GM23338 (cell line): ENCODE measurements at regions not wholly inside any gene's neighbourhood (a gene's known extent, or its start where the extent isn't known, plus 50 kb on each side); places are given as distances from the start of the nearest gene placed in this dataset.

Source experiments
- ATAC-seq: fragments of 200-7000 bp; cut with Tn5 transposase; 3 replicates; pipeline ENCODE4 v1.9.1; 2020
- DNase-seq: peaks from one replicate; pipeline ENCODE4 v3.0.0-alpha.2; 2015; ENCODE audit warnings: low spot score
- H2AFZ ChIP-seq: fragments of 200-600 bp; sonication (generic); 2 replicates; pipeline ENCODE4 v1.8.0; 2016; ENCODE audit warnings: antibody characterized with exemption, mild to moderate bottlenecking, moderate library complexity
- H3F3A ChIP-seq: fragments of 200-600 bp; sonication (generic); replicated peaks from 2 replicates; pipeline ENCODE4 v1.8.0; 2017; ENCODE audit warnings: antibody characterized with exemption, mixed run types, low read depth
- H3K27ac ChIP-seq: fragments of 200-600 bp; sonication (generic); 2 replicates; pipeline ENCODE4 v1.6.1; 2016; ENCODE audit warnings: low read depth
- H3K27me3 ChIP-seq: fragments of 200-600 bp; sonication (generic); 2 replicates; pipeline ENCODE4 v1.8.0; 2016; ENCODE audit warnings: mild to moderate bottlenecking, mixed run types, moderate library complexity; ENCODE audit not compliant: insufficient read depth
- H3K36me3 ChIP-seq: fragments of 200-600 bp; sonication (generic); 2 replicates; pipeline ENCODE4 v1.8.0; 2016; ENCODE audit warnings: mild to moderate bottlenecking; ENCODE audit not compliant: insufficient read depth
- H3K4me1 ChIP-seq: fragments of 200-600 bp; sonication (generic); 2 replicates; pipeline ENCODE4 v1.8.0; 2016; ENCODE audit warnings: mild to moderate bottlenecking, moderate library complexity; ENCODE audit not compliant: insufficient read depth
- H3K4me2 ChIP-seq: fragments of 200-600 bp; sonication (generic); 2 replicates; pipeline ENCODE4 v1.7.1; 2017; ENCODE audit warnings: mixed run types
- H3K4me3 ChIP-seq: fragments of 200-600 bp; sonication (generic); 2 replicates; pipeline ENCODE4 v1.6.1; 2016; ENCODE audit warnings: mixed run types
- H3K79me2 ChIP-seq: fragments of 200-600 bp; sonication (generic); replicated peaks from 2 replicates; pipeline ENCODE4 v1.8.0; 2017; ENCODE audit warnings: mild to moderate bottlenecking; ENCODE audit not compliant: insufficient read depth
- H3K9me2 ChIP-seq: fragments of 200-600 bp; sonication (generic); 2 replicates; pipeline ENCODE4 v1.8.0; 2017; ENCODE audit not compliant: insufficient read depth
- H4K20me1 ChIP-seq: fragments of 200-600 bp; sonication (generic); replicated peaks from 2 replicates; pipeline ENCODE4 v1.8.0; 2017; ENCODE audit warnings: mild to moderate bottlenecking; ENCODE audit not compliant: insufficient read depth
- H3K27ac Mint-ChIP-seq: 2 replicates; pipeline ENCODE4 v1.8.0; 2020; ENCODE audit warnings: inconsistent platforms, mild to moderate bottlenecking, moderate library complexity, mixed read lengths
- H3K27me3 Mint-ChIP-seq: 3 replicates; pipeline ENCODE4 v1.8.0; 2022; ENCODE audit warnings: low read depth, mild to moderate bottlenecking, moderate library complexity, mixed read lengths, inconsistent platforms; ENCODE audit not compliant: insufficient read depth, poor library complexity
- H3K36me3 Mint-ChIP-seq: 3 replicates; pipeline ENCODE4 v1.8.0; 2021; ENCODE audit warnings: low read depth, mild to moderate bottlenecking, inconsistent platforms, moderate library complexity, mixed read lengths
- H3K4me1 Mint-ChIP-seq: 3 replicates; pipeline ENCODE4 v1.8.0; 2020; ENCODE audit warnings: mild to moderate bottlenecking, inconsistent platforms, mixed read lengths
- H3K4me3 Mint-ChIP-seq: 3 replicates; pipeline ENCODE4 v1.8.0; 2021; ENCODE audit warnings: moderate library complexity, mild to moderate bottlenecking, inconsistent platforms, mixed read lengths
- H3K9me3 Mint-ChIP-seq: 3 replicates; pipeline ENCODE4 v1.8.0; 2020; ENCODE audit warnings: moderate library complexity, mild to moderate bottlenecking, inconsistent platforms, mixed read lengths
- CREB1 ChIP-seq: fragments of 250-450 bp; sonication (Bioruptor Pico); IDR thresholded peaks from 2 replicates; pipeline ENCODE4 v1.5.0; 2020; ENCODE audit warnings: low read depth, mild to moderate bottlenecking, moderate library complexity
- EZH2 ChIP-seq: fragments of 200-600 bp; sonication (generic); IDR thresholded peaks from one replicate; pipeline ENCODE4 v1.8.0; 2017; ENCODE audit warnings: antibody characterized with exemption, mild to moderate bottlenecking, low read depth; ENCODE audit not compliant: unreplicated experiment
- EZH2phosphoT487 ChIP-seq: fragments of 200-600 bp; sonication (generic); IDR thresholded peaks from one replicate; pipeline ENCODE4 v1.8.1; 2018; ENCODE audit warnings: antibody characterized with exemption; ENCODE audit not compliant: unreplicated experiment
- JUNB ChIP-seq: IDR thresholded peaks from one replicate; pipeline ENCODE4 v1.6.1; 2016; ENCODE audit warnings: antibody characterized with exemption; ENCODE audit not compliant: unreplicated experiment
- NANOG ChIP-seq: IDR thresholded peaks from 2 replicates; pipeline ENCODE4 v1.6.1; 2016; ENCODE audit warnings: antibody characterized with exemption, borderline replicate concordance
- STAT1 ChIP-seq: IDR thresholded peaks from one replicate; pipeline ENCODE4 v1.6.1; 2016; ENCODE audit warnings: antibody characterized with exemption; ENCODE audit not compliant: unreplicated experiment
- ZNF114 ChIP-seq: fragments of 250-450 bp; sonication (Bioruptor Pico); IDR thresholded peaks from 2 replicates; pipeline ENCODE4 v1.5.0; 2020; ENCODE audit warnings: mild to moderate bottlenecking, moderate library complexity
- ZNF331 ChIP-seq: fragments of 250-450 bp; sonication (Bioruptor Pico); IDR thresholded peaks from 2 replicates; pipeline ENCODE4 v1.5.0; 2020; ENCODE audit warnings: low read depth, mild to moderate bottlenecking, moderate library complexity
- TF ChIP-seq, protein P1 (sequence below), 2 experiments: fragments of 200-600 bp in 1 of 2; sonication (generic) in 1 of 2; conservative IDR thresholded peaks; 2 replicates each; pipeline versions ENCODE4 v1.5.1 to v1.6.1; 2016 to 2017; ENCODE audit warnings: antibody characterized with exemption in 2 of 2, low read depth in 2 of 2, mild to moderate bottlenecking in 2 of 2, moderate library complexity in 1 of 2
- TF ChIP-seq, protein P2 (sequence below): fragments of 250-450 bp; sonication (Bioruptor Pico); IDR thresholded peaks from 2 replicates; pipeline ENCODE4 v1.5.0; 2020; ENCODE audit warnings: mild to moderate bottlenecking, moderate library complexity
- TF ChIP-seq, protein P3 (sequence below): IDR thresholded peaks from one replicate; pipeline ENCODE4 v1.6.1; 2018; ENCODE audit warnings: antibody characterized with exemption; ENCODE audit not compliant: unreplicated experiment
- TF ChIP-seq, protein P4 (sequence below): IDR thresholded peaks from 2 replicates; pipeline ENCODE4 v1.6.1; 2016; ENCODE audit warnings: antibody characterized with exemption

DNA sequence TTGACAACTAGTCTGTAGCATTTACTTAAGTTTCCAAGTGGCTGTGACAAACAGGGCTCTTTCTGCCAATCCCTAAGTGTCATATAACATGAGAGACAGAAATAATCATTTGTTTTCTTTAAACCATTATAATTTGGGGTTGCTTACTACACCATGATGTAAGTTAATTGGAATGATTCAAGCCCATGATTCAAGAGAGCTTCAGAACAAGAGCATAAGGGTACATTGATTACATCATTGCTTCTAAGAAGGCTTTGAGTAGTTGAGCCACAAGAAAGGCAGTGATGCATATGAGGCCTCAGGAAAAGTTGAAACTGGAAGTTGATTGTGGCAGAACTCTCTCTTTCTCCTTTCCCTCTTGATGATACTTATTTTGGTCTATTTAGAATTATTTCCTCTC is 444.0 kb downstream of the CCER1 start:
- Histone ChIP-seq H4K20me1 (no peaks in the 10 kb centered on the region), H3F3A (no peaks in the 10 kb centered on the region), H3K27ac (no peak overlapping the region), H3K36me3 (no peaks in the 10 kb centered on the region), H3K27me3 (no peaks in the 10 kb centered on the region), H3K9me2 (no peaks in the 10 kb centered on the region), H3K4me1 (peaks cover 30% of the 10 kb centered on the region), H3K4me2 (no peak overlapping the region), H3K79me2 (no peaks in the 10 kb centered on the region), H3K4me3 (no peak overlapping the region), H2AFZ (0 out of 2 replicates have a peak overlapping the region, but pooled peaks have one; percentile 8)
- peaks cover 7% of the 10 kb centered on the region; the same call in 1 of the 3 replicates for H3K9me3 Mint-ChIP-seq
- no peak overlapping the region for H3K4me3 Mint-ChIP-seq
- H3K4me1 Mint-ChIP-seq = peaks cover 33% of the 10 kb centered on the region
- H3K27ac Mint-ChIP-seq = no peak overlapping the region
- H3K27me3 Mint-ChIP-seq = no peaks in the 10 kb centered on the region
- peaks cover 14% of the 10 kb centered on the region; the same call in 2 of the 3 replicates for H3K36me3 Mint-ChIP-seq
- ATAC-seq (no peak), DNase-seq (no peak)
- TF ChIP-seq ZNF114 (CRISPR knock-in tag) (no peak), NANOG (no peak), JUNB (no peak), EZH2 (no peak), ZNF331 (CRISPR knock-in tag) (no peak), EZH2phosphoT487 (no peak), STAT1 (no peak), CREB1 (CRISPR knock-in tag) (no peak)
- TF ChIP-seq, protein P1, sequence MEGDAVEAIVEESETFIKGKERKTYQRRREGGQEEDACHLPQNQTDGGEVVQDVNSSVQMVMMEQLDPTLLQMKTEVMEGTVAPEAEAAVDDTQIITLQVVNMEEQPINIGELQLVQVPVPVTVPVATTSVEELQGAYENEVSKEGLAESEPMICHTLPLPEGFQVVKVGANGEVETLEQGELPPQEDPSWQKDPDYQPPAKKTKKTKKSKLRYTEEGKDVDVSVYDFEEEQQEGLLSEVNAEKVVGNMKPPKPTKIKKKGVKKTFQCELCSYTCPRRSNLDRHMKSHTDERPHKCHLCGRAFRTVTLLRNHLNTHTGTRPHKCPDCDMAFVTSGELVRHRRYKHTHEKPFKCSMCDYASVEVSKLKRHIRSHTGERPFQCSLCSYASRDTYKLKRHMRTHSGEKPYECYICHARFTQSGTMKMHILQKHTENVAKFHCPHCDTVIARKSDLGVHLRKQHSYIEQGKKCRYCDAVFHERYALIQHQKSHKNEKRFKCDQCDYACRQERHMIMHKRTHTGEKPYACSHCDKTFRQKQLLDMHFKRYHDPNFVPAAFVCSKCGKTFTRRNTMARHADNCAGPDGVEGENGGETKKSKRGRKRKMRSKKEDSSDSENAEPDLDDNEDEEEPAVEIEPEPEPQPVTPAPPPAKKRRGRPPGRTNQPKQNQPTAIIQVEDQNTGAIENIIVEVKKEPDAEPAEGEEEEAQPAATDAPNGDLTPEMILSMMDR (conservative IDR thresholded peaks at IDR 0.05; ENCODE audit: low read depth in 2 of 2) = no peak
- TF ChIP-seq, protein P2, sequence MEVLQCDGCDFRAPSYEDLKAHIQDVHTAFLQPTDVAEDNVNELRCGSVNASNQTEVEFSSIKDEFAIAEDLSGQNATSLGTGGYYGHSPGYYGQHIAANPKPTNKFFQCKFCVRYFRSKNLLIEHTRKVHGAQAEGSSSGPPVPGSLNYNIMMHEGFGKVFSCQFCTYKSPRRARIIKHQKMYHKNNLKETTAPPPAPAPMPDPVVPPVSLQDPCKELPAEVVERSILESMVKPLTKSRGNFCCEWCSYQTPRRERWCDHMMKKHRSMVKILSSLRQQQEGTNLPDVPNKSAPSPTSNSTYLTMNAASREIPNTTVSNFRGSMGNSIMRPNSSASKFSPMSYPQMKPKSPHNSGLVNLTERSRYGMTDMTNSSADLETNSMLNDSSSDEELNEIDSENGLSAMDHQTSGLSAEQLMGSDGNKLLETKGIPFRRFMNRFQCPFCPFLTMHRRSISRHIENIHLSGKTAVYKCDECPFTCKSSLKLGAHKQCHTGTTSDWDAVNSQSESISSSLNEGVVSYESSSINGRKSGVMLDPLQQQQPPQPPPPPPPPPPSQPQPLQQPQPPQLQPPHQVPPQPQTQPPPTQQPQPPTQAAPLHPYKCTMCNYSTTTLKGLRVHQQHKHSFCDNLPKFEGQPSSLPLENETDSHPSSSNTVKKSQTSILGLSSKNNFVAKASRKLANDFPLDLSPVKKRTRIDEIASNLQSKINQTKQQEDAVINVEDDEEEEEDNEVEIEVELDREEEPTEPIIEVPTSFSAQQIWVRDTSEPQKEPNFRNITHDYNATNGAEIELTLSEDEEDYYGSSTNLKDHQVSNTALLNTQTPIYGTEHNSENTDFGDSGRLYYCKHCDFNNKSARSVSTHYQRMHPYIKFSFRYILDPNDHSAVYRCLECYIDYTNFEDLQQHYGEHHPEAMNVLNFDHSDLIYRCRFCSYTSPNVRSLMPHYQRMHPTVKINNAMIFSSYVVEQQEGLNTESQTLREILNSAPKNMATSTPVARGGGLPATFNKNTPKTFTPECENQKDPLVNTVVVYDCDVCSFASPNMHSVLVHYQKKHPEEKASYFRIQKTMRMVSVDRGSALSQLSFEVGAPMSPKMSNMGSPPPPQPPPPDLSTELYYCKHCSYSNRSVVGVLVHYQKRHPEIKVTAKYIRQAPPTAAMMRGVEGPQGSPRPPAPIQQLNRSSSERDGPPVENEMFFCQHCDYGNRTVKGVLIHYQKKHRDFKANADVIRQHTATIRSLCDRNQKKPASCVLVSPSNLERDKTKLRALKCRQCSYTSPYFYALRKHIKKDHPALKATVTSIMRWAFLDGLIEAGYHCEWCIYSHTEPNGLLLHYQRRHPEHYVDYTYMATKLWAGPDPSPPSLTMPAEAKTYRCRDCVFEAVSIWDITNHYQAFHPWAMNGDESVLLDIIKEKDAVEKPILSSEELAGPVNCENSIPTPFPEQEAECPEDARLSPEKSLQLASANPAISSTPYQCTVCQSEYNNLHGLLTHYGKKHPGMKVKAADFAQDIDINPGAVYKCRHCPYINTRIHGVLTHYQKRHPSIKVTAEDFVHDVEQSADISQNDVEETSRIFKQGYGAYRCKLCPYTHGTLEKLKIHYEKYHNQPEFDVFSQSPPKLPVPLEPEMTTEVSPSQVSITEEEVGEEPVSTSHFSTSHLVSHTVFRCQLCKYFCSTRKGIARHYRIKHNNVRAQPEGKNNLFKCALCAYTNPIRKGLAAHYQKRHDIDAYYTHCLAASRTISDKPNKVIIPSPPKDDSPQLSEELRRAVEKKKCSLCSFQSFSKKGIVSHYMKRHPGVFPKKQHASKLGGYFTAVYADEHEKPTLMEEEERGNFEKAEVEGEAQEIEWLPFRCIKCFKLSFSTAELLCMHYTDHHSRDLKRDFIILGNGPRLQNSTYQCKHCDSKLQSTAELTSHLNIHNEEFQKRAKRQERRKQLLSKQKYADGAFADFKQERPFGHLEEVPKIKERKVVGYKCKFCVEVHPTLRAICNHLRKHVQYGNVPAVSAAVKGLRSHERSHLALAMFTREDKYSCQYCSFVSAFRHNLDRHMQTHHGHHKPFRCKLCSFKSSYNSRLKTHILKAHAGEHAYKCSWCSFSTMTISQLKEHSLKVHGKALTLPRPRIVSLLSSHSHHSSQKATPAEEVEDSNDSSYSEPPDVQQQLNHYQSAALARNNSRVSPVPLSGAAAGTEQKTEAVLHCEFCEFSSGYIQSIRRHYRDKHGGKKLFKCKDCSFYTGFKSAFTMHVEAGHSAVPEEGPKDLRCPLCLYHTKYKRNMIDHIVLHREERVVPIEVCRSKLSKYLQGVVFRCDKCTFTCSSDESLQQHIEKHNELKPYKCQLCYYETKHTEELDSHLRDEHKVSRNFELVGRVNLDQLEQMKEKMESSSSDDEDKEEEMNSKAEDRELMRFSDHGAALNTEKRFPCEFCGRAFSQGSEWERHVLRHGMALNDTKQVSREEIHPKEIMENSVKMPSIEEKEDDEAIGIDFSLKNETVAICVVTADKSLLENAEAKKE (CRISPR knock-in tag) = no peak
- TF ChIP-seq, protein P3, sequence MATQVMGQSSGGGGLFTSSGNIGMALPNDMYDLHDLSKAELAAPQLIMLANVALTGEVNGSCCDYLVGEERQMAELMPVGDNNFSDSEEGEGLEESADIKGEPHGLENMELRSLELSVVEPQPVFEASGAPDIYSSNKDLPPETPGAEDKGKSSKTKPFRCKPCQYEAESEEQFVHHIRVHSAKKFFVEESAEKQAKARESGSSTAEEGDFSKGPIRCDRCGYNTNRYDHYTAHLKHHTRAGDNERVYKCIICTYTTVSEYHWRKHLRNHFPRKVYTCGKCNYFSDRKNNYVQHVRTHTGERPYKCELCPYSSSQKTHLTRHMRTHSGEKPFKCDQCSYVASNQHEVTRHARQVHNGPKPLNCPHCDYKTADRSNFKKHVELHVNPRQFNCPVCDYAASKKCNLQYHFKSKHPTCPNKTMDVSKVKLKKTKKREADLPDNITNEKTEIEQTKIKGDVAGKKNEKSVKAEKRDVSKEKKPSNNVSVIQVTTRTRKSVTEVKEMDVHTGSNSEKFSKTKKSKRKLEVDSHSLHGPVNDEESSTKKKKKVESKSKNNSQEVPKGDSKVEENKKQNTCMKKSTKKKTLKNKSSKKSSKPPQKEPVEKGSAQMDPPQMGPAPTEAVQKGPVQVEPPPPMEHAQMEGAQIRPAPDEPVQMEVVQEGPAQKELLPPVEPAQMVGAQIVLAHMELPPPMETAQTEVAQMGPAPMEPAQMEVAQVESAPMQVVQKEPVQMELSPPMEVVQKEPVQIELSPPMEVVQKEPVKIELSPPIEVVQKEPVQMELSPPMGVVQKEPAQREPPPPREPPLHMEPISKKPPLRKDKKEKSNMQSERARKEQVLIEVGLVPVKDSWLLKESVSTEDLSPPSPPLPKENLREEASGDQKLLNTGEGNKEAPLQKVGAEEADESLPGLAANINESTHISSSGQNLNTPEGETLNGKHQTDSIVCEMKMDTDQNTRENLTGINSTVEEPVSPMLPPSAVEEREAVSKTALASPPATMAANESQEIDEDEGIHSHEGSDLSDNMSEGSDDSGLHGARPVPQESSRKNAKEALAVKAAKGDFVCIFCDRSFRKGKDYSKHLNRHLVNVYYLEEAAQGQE = no peak
- TF ChIP-seq, protein P4, sequence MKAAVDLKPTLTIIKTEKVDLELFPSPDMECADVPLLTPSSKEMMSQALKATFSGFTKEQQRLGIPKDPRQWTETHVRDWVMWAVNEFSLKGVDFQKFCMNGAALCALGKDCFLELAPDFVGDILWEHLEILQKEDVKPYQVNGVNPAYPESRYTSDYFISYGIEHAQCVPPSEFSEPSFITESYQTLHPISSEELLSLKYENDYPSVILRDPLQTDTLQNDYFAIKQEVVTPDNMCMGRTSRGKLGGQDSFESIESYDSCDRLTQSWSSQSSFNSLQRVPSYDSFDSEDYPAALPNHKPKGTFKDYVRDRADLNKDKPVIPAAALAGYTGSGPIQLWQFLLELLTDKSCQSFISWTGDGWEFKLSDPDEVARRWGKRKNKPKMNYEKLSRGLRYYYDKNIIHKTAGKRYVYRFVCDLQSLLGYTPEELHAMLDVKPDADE = no peak
